H9 (cell line): ENCODE measurements at regions not wholly inside any gene's neighbourhood (a gene's known extent, or its start where the extent isn't known, plus 50 kb on each side); places are given as distances from the start of the nearest gene placed in this dataset.

Experiments
- DNase-seq: peaks from one replicate; pipeline ENCODE4 v3.0.0-alpha.2; 2017
- H2AFZ ChIP-seq: one replicate; pipeline ENCODE4 v1.6.1; 2013; ENCODE audit warnings: mild to moderate bottlenecking, low read length, control low read depth, moderate library complexity
- H2AK5ac ChIP-seq: 2 replicates; pipeline ENCODE4 v1.6.1; 2013; ENCODE audit warnings: low read length, control low read depth, mixed read lengths; ENCODE audit not compliant: insufficient read length
- H2BK120ac ChIP-seq: one replicate; pipeline ENCODE4 v1.6.1; 2013; ENCODE audit warnings: low read depth, mild to moderate bottlenecking, low read length, control low read depth, inconsistent platforms; ENCODE audit not compliant: poor library complexity, severe bottlenecking
- H2BK12ac ChIP-seq: 2 replicates; pipeline ENCODE4 v1.6.1; 2013; ENCODE audit warnings: low read length, control low read depth, mixed read lengths, low read depth; ENCODE audit not compliant: insufficient read length
- H2BK15ac ChIP-seq: 2 replicates; pipeline ENCODE4 v1.6.1; 2013; ENCODE audit warnings: low read depth, low read length, control low read depth
- H2BK20ac ChIP-seq: one replicate; pipeline ENCODE4 v1.6.1; 2013; ENCODE audit warnings: low read depth, mild to moderate bottlenecking, low read length, control low read depth, inconsistent platforms; ENCODE audit not compliant: poor library complexity, severe bottlenecking
- H2BK5ac ChIP-seq: 2 replicates; pipeline ENCODE4 v1.6.1; 2013; ENCODE audit warnings: low read length, control low read depth, mixed read lengths; ENCODE audit not compliant: insufficient read length
- H3K14ac ChIP-seq: 2 replicates; pipeline ENCODE4 v1.6.1; 2013; ENCODE audit warnings: low read length, control low read depth; ENCODE audit not compliant: insufficient read depth
- H3K18ac ChIP-seq: 2 replicates; pipeline ENCODE4 v1.6.1; 2013; ENCODE audit warnings: low read depth, mild to moderate bottlenecking, mixed read lengths, low read length, control low read depth; ENCODE audit not compliant: insufficient read length
- H3K23ac ChIP-seq: 2 replicates; pipeline ENCODE4 v1.6.1; 2013; ENCODE audit warnings: low read length, control low read depth, mixed read lengths, low read depth; ENCODE audit not compliant: insufficient read length
- H3K23me2 ChIP-seq: 2 replicates; pipeline ENCODE4 v1.6.1; 2013; ENCODE audit warnings: low read depth, mild to moderate bottlenecking, mixed read lengths, low read length, control low read depth; ENCODE audit not compliant: insufficient read length, poor library complexity, severe bottlenecking
- H3K27ac ChIP-seq: 2 replicates; pipeline ENCODE4 v1.5.1; 2013; ENCODE audit warnings: low read length, control low read depth, mixed read lengths, low read depth; ENCODE audit not compliant: insufficient read length
- H3K27me3 ChIP-seq: 2 replicates; pipeline ENCODE4 v1.6.1; 2013; ENCODE audit warnings: low read length, control low read depth, inconsistent platforms; ENCODE audit not compliant: insufficient read depth
- H3K4ac ChIP-seq: 2 replicates; pipeline ENCODE4 v1.6.1; 2013; ENCODE audit warnings: low read depth, mild to moderate bottlenecking, control low read depth, inconsistent platforms, low read length, moderate library complexity
- H3K4me1 ChIP-seq: 2 replicates; pipeline ENCODE4 v1.6.1; 2013; ENCODE audit warnings: low read length, control low read depth, inconsistent platforms; ENCODE audit not compliant: insufficient read depth
- H3K4me2 ChIP-seq: 2 replicates; pipeline ENCODE4 v1.6.1; 2013; ENCODE audit warnings: low read length, control low read depth, mixed read lengths; ENCODE audit not compliant: insufficient read length, insufficient read depth
- H3K56ac ChIP-seq: 2 replicates; pipeline ENCODE4 v1.6.1; 2013; ENCODE audit warnings: low read depth, mild to moderate bottlenecking, mixed read lengths, low read length, control low read depth; ENCODE audit not compliant: insufficient read length
- H3K79me1 ChIP-seq: 2 replicates; pipeline ENCODE4 v1.6.1; 2013; ENCODE audit warnings: low read depth, mild to moderate bottlenecking, moderate library complexity, low read length, control low read depth, inconsistent platforms; ENCODE audit not compliant: insufficient read depth, poor library complexity, severe bottlenecking
- H3K79me2 ChIP-seq: 2 replicates; pipeline ENCODE4 v1.6.1; 2013; ENCODE audit warnings: low read length, control low read depth, inconsistent platforms; ENCODE audit not compliant: insufficient read depth
- H3K9ac ChIP-seq: 2 replicates; pipeline ENCODE4 v1.6.1; 2013; ENCODE audit warnings: low read length, control low read depth, mixed read lengths; ENCODE audit not compliant: insufficient read length; ENCODE audit errors: extremely low read depth
- H3K9me3 ChIP-seq: one replicate; pipeline ENCODE4 v1.6.1; 2013; ENCODE audit warnings: low read depth, low read length, inconsistent platforms; ENCODE audit not compliant: control insufficient read depth
- H3T11ph ChIP-seq: one replicate; pipeline ENCODE4 v1.6.1; 2013; ENCODE audit warnings: mild to moderate bottlenecking, low read length, control low read depth, inconsistent platforms
- H4K20me1 ChIP-seq: one replicate; pipeline ENCODE4 v1.6.1; 2013; ENCODE audit not compliant: control insufficient read depth, insufficient read length, insufficient read depth
- H4K5ac ChIP-seq: 2 replicates; pipeline ENCODE4 v1.6.1; 2013; ENCODE audit warnings: low read depth, mild to moderate bottlenecking, mixed read lengths, low read length, control low read depth; ENCODE audit not compliant: insufficient read length
- H4K8ac ChIP-seq: replicated peaks from 2 replicates; pipeline ENCODE4 v1.6.1; 2013; ENCODE audit warnings: low read length, control low read depth, mixed read lengths, low read depth; ENCODE audit not compliant: insufficient read length
- H4K91ac ChIP-seq: 2 replicates; pipeline ENCODE4 v1.6.1; 2013; ENCODE audit warnings: low read depth, mild to moderate bottlenecking, moderate library complexity, mixed read lengths, low read length, control low read depth; ENCODE audit not compliant: insufficient read length
- H3K27ac Mint-ChIP-seq, 3 experiments: 2 replicates in 2 of 3; 3 replicates in 1 of 3; pipeline ENCODE4 v1.8.0; 2020 to 2021; ENCODE audit warnings: mixed read lengths in 3 of 3, mild to moderate bottlenecking in 1 of 3, moderate library complexity in 1 of 3
- H3K27me3 Mint-ChIP-seq: 2 replicates; pipeline ENCODE4 v1.8.0; 2021; ENCODE audit warnings: low read depth, mild to moderate bottlenecking, moderate library complexity, mixed read lengths
- H3K36me3 Mint-ChIP-seq, 3 experiments: 2 replicates in 2 of 3; 3 replicates in 1 of 3; pipeline ENCODE4 v1.8.0; 2020 to 2021; ENCODE audit warnings: low read depth in 3 of 3, mixed read lengths in 3 of 3; ENCODE audit not compliant: insufficient read depth in 1 of 3
- H3K4me1 Mint-ChIP-seq, 2 experiments: 2 replicates each; pipeline ENCODE4 v1.8.0; 2020; ENCODE audit warnings: mixed read lengths in 2 of 2
- H3K4me3 Mint-ChIP-seq, 2 experiments: 2 replicates in 1 of 2; 3 replicates in 1 of 2; pipeline ENCODE4 v1.8.0; 2020 to 2021; ENCODE audit warnings: mild to moderate bottlenecking in 2 of 2, mixed read lengths in 2 of 2, moderate library complexity in 1 of 2
- H3K9me3 Mint-ChIP-seq, 2 experiments: 2 replicates in 1 of 2; 3 replicates in 1 of 2; pipeline ENCODE4 v1.8.0; 2020; ENCODE audit warnings: mild to moderate bottlenecking in 2 of 2, mixed read lengths in 2 of 2, moderate library complexity in 1 of 2
- WGBS: extraction: QIAGEN DNeasy Blood & Tissue Kit; methylation state at CpG from one replicate; pipeline ENCODE4 v1.1.7; 2013; ENCODE audit warnings: missing lambda C conversion rate, low lambda C conversion rate, mixed read lengths; ENCODE audit not compliant: insufficient read length; ENCODE audit errors: extremely low coverage; 5-methylcytosine and 5-hydroxymethylcytosine counted together
- TF ChIP-seq, protein P1 (sequence below): fragments of 200-600 bp; sonication (generic); conservative IDR thresholded peaks from 3 replicates; pipeline ENCODE4 v1.8.0; 2021; ENCODE audit warnings: antibody characterized with exemption, mild to moderate bottlenecking

- Histone ChIP-seq H3K27ac (no peak overlapping the region), H3K18ac (no peak overlapping the region), H4K5ac (no peak overlapping the region), H2BK12ac (no peak overlapping the region), H3K9ac (no peak overlapping the region), H3K79me2 (no peaks in the 10 kb centered on the region), H3T11ph (no peak overlapping the region), H3K79me1 (no peaks in the 10 kb centered on the region), H3K23ac (no peak overlapping the region), H4K91ac (no peak overlapping the region), H2BK20ac (no peak overlapping the region), H3K23me2 (no peaks in the 10 kb centered on the region), H3K4me2 (no peak overlapping the region), H3K56ac (no peak overlapping the region), H3K9me3 (no peaks in the 10 kb centered on the region), H3K4me1 (no peaks in the 10 kb centered on the region; the same call in 1 of the 2 replicates), H3K14ac (no peak overlapping the region), H3K4ac (no peak overlapping the region), H4K8ac (no peak overlapping the region), H2AK5ac (no peak overlapping the region), H2BK5ac (no peak overlapping the region), H2BK15ac (no peak overlapping the region), H4K20me1 (no peaks in the 10 kb centered on the region), H3K27me3 (no peaks in the 10 kb centered on the region), H2BK120ac (no peak overlapping the region), H2AFZ (no peak overlapping the region)
- Mint-ChIP-seq H3K36me3 (peaks cover 0 to 15% (median 3%) of the 10 kb centered on the region in 3 experiments; a peak in 5 of 7 replicates), H3K9me3 (peaks cover 3 to 4% of the 10 kb centered on the region in 2 experiments; a peak in 2 of 5 replicates), H3K4me1 (peaks cover 19 to 27% of the 10 kb centered on the region in 2 experiments), H3K27me3 (no peaks in the 10 kb centered on the region; the same call in 1 of the 2 replicates), H3K27ac (peak overlapping the region in 2 of 3 experiments; percentile 6 to 68; a peak in 4 of 7 replicates), H3K4me3 (no peak overlapping the region)
- no peak for DNase-seq
- TF ChIP-seq, protein P1, sequence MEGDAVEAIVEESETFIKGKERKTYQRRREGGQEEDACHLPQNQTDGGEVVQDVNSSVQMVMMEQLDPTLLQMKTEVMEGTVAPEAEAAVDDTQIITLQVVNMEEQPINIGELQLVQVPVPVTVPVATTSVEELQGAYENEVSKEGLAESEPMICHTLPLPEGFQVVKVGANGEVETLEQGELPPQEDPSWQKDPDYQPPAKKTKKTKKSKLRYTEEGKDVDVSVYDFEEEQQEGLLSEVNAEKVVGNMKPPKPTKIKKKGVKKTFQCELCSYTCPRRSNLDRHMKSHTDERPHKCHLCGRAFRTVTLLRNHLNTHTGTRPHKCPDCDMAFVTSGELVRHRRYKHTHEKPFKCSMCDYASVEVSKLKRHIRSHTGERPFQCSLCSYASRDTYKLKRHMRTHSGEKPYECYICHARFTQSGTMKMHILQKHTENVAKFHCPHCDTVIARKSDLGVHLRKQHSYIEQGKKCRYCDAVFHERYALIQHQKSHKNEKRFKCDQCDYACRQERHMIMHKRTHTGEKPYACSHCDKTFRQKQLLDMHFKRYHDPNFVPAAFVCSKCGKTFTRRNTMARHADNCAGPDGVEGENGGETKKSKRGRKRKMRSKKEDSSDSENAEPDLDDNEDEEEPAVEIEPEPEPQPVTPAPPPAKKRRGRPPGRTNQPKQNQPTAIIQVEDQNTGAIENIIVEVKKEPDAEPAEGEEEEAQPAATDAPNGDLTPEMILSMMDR: no peak
- no CpG with 5 or more reads among the region's 3 CpGs for WGBS
Measured at GRCh38 chr11:100467821-100468508, 219.1 kb upstream of the ARHGAP42 start.
